GM19025 (cell line): ENCODE measurements at regions not wholly inside any gene's neighbourhood (a gene's known extent, or its start where the extent isn't known, plus 50 kb on each side); places are given as distances from the start of the nearest gene placed in this dataset.
"Not testable (repeated sequence)": the region's sequence is repeated elsewhere in the genome, so short reads cannot be mapped to it uniquely, and the experiment has no call there.

Source experiments
- ATAC-seq: cut with Tn5 transposase; IDR thresholded peaks from one replicate; pipeline ENCODE4 v1.9.1; 2021; ENCODE audit warnings: mild to moderate bottlenecking, low read depth, moderate library complexity; ENCODE audit not compliant: unreplicated experiment

- no peak for ATAC-seq
Measured at GRCh38 chr5:14956423-14957046, 85.0 kb upstream of the ANKH start.

- ATAC-seq = no peak
Measured at GRCh38 chr5:14954616-14955343, 83.2 kb upstream of the ANKH start.

GRCh38 chr5:14954216-14954615 lies 82.6 kb upstream of the ANKH start:
- no peak for ATAC-seq

- ATAC-seq = no peak
Measured at GRCh38 chr5:14953075-14953607, 81.6 kb upstream of the ANKH start.

- no peak for ATAC-seq
Measured at GRCh38 chr5:14948383-14948782, 76.8 kb upstream of the ANKH start.

GRCh38 chr5:14946815-14947620 lies 75.4 kb upstream of the ANKH start:
- ATAC-seq = no peak

GRCh38 chr5:14945450-14945849 lies 73.9 kb upstream of the ANKH start:
- ATAC-seq = no peak

GRCh38 chr5:14944996-14945395 lies 73.4 kb upstream of the ANKH start:
- ATAC-seq = no peak

- no peak for ATAC-seq
Measured at GRCh38 chr5:14944350-14944739, 72.8 kb upstream of the ANKH start.

- ATAC-seq = no peak
Measured at GRCh38 chr5:14942212-14942611, 70.6 kb upstream of the ANKH start.

GRCh38 chr5:14937254-14937653 lies 65.7 kb upstream of the ANKH start:
- ATAC-seq = no peak

GRCh38 chr5:14936588-14936987 lies 65.0 kb upstream of the ANKH start:
- ATAC-seq = no peak

GRCh38 chr5:14935341-14935740 lies 63.8 kb upstream of the ANKH start:
- no peak for ATAC-seq

- ATAC-seq = no peak
Measured at GRCh38 chr5:14932902-14933469, 61.4 kb upstream of the ANKH start.

- no peak for ATAC-seq
Measured at GRCh38 chr5:14930486-14930885, 58.9 kb upstream of the ANKH start.

- no peak for ATAC-seq
Measured at GRCh38 chr5:14929293-14930065, 57.9 kb upstream of the ANKH start.

GRCh38 chr5:14928661-14929060 lies 57.1 kb upstream of the ANKH start:
- no peak for ATAC-seq

- no peak for ATAC-seq
Measured at GRCh38 chr5:14925326-14925725, 53.7 kb upstream of the ANKH start.

- not testable (repeated sequence) for ATAC-seq
Measured at GRCh38 chr5:14922952-14923351, 51.4 kb upstream of the ANKH start.

GRCh38 chr5:14922456-14922855 lies 50.9 kb upstream of the ANKH start:
- no peak for ATAC-seq
